ENCODE measurements at regions not wholly inside any gene's neighbourhood (a gene's known extent, or its start where the extent isn't known, plus 50 kb on each side); places are given as distances from the start of the nearest gene placed in this dataset.
A peak's percentile ranks its signal among the peaks of the same experiment; 100 is the strongest.
"Not testable (repeated sequence)": the region's sequence is repeated elsewhere in the genome, so short reads cannot be mapped to it uniquely, and the experiment has no call there.

- Histone ChIP-seq H3K4me3 (no peak overlapping the region), H3K9me3 (peaks cover 0 to 3% (median 0%) of the 10 kb centered on the region in 4 donors), H3K27ac (no peak overlapping the region), H3K36me3 (no peaks in the 10 kb centered on the region), H3K27me3 (no peaks in the 10 kb centered on the region), H3K4me1 (no peaks in the 10 kb centered on the region)
- TF ChIP-seq CTCF (IDR thresholded peaks at IDR 0.05) (no peak), POLR2A (IDR thresholded peaks at IDR 0.05) (no peak)
- no peak for DNase-seq
Measured at GRCh38 chr12:89872922-89873630, 164.4 kb upstream of the ATP2B1 start.

GRCh38 chr12:89870413-89871184, 162.0 kb upstream of the ATP2B1 start:
- no peak for DNase-seq
- TF ChIP-seq POLR2A (IDR thresholded peaks at IDR 0.05) = no peak
- no peak for TF ChIP-seq CTCF (IDR thresholded peaks at IDR 0.05)
- Histone ChIP-seq H3K27ac (no peak overlapping the region), H3K4me3 (no peak overlapping the region), H3K36me3 (no peaks in the 10 kb centered on the region), H3K27me3 (no peaks in the 10 kb centered on the region), H3K4me1 (no peaks in the 10 kb centered on the region), H3K9me3 (peaks cover 0 to 3% (median 0%) of the 10 kb centered on the region in 4 donors)

GRCh38 chr12:89867611-89868010, 159.0 kb upstream of the ATP2B1 start:
- not testable (repeated sequence) for H3K36me3 ChIP-seq, H3K4me3 ChIP-seq, H3K4me1 ChIP-seq, H3K9me3 ChIP-seq, DNase-seq, H3K27me3 ChIP-seq, H3K27ac ChIP-seq

GRCh38 chr12:89864411-89864810, 155.8 kb upstream of the ATP2B1 start:
- peaks cover 0 to 7% (median 3%) of the 10 kb centered on the region in 4 donors for H3K4me1 ChIP-seq
- no peaks in the 10 kb centered on the region for H3K27me3 ChIP-seq
- H3K4me3 ChIP-seq = no peak overlapping the region
- no peak for TF ChIP-seq POLR2A (IDR thresholded peaks at IDR 0.05)
- peak overlapping the region; percentile 64 to 74 (median 72) for H3K27ac ChIP-seq
- no peaks in the 10 kb centered on the region for H3K9me3 ChIP-seq
- peak in 1 of 3 donors; percentile 46 for DNase-seq
- no peaks in the 10 kb centered on the region for H3K36me3 ChIP-seq

GRCh38 chr12:89863968-89864367, 155.3 kb upstream of the ATP2B1 start:
- no peaks in the 10 kb centered on the region for H3K27me3 ChIP-seq
- peaks cover 0 to 7% (median 3%) of the 10 kb centered on the region in 4 donors for H3K4me1 ChIP-seq
- DNase-seq = no peak
- H3K9me3 ChIP-seq = no peaks in the 10 kb centered on the region
- no peaks in the 10 kb centered on the region for H3K36me3 ChIP-seq
- peak overlapping the region; percentile 70 to 74 (median 72) for H3K27ac ChIP-seq
- H3K4me3 ChIP-seq = no peak overlapping the region
- TF ChIP-seq POLR2A (IDR thresholded peaks at IDR 0.05) = no peak
- TF ChIP-seq CTCF (IDR thresholded peaks at IDR 0.05) = no peak

GRCh38 chr12:89863493-89863938, 154.9 kb upstream of the ATP2B1 start:
- peak in 2 of 3 donors; percentile 50 to 69 for DNase-seq
- Histone ChIP-seq H3K27me3 (no peaks in the 10 kb centered on the region), H3K4me3 (peak overlapping the region in 2 of 4 donors; percentile 3 to 18), H3K36me3 (no peaks in the 10 kb centered on the region), H3K27ac (peak overlapping the region; percentile 70 to 74 (median 72)), H3K9me3 (no peaks in the 10 kb centered on the region), H3K4me1 (peaks cover 0 to 7% (median 3%) of the 10 kb centered on the region in 4 donors)
- TF ChIP-seq CTCF (IDR thresholded peaks at IDR 0.05) (no peak), POLR2A (IDR thresholded peaks at IDR 0.05) (no peak)
